GM21390 (cell line): ENCODE measurements at regions not wholly inside any gene's neighbourhood (a gene's known extent, or its start where the extent isn't known, plus 50 kb on each side); places are given as distances from the start of the nearest gene placed in this dataset.

Experiments
- ATAC-seq: cut with Tn5 transposase; IDR thresholded peaks from one replicate; pipeline ENCODE4 v1.9.1; 2021; ENCODE audit not compliant: unreplicated experiment

DNA sequence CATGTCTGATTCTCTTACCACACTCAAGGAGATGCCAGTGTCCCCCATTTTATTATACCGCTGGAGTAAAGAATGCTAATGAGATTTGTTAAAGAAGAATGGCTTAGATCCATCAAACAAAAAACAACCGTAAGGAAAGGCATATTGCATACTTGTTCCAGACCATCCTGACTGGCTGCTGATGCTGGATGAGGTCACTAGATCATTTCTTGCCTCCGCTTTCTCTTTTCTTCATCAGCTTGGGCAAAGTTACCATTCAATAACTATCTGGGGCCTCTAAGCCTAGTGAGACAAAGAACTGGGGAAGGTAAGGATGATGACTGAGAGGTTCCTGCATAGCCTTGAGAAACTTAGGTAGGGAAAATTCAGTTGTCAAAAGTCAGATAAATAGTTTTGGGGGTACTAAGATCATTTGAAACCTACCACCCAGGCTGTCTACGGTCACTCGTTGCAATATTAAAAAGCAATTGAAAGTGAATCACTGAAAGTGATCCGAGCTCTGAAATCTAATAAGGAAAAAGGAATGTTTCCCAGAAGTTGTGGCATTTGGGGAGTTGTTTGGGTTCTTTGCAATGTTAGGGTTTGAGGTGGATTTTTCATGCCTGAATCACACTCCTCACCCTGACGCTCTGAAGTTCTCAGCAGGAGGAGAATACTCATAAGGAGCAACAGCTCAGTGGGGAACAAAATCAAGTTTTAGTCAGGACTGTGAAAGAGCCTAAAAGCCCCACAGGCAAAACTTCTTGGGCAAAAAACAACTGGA is 176.8 kb downstream of the HHIPL2 start:
- ATAC-seq, result no peak

DNA sequence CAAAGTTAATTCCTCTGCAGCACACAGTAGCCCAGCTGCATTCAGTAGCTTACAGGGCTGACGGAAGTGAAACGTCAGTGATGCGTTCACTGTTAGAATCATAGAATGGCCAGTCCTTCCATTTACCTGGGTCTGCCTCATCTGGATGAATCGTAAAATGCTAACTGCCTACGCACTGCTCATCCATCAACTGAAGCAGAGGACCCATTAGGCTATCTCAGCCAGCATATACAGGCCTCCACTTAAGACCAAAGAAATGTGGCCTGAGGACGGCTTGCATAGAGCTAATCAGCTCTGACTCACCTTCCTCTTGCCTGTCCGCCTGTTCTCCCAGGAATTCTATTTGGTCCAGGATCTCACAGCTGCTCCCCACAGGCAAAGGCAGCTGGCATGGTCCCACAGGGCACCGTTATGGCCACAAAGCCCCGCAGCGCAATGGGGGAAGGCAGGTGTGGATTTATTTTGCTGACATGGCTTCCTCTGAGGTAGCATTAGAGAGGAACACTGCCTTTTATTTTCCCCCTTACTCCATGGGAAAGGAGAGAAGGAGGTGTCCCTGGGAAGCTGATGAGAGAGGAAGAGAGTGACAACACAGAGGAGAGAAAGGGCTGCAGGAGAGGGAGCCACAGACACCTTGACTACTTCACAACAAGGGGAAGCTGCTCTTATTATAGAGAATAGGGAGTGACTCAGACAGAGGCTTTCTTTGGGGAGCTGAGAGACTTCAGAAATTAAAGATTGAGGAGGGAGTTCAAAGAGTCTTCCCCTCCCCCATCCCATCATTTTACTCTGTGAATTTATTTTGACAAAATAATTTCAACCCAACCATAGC is 177.6 kb downstream of the HHIPL2 start:
- no peak for ATAC-seq

GRCh38 chr1:222369148-222369547 is 178.8 kb downstream of the HHIPL2 start:
- ATAC-seq, result no peak

DNA sequence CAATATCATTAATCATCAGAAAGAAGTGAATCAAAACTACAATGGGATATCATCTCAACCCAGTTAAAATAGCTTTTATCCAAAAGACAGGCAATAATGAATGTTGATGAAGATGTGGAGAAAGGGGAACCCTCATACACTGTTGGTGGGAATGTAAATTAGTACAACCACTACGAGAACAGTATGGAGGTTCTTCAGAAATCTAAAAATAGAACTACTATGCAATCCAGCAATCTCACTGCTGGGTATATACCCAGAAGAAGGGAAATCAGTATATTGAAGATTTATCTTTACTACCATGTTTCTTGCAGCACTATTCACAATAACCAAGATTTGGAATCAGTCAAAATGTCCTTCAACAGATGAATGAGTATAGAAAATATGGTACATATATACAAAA is 189.8 kb downstream of the HHIPL2 start:
- ATAC-seq, result no peak

DNA sequence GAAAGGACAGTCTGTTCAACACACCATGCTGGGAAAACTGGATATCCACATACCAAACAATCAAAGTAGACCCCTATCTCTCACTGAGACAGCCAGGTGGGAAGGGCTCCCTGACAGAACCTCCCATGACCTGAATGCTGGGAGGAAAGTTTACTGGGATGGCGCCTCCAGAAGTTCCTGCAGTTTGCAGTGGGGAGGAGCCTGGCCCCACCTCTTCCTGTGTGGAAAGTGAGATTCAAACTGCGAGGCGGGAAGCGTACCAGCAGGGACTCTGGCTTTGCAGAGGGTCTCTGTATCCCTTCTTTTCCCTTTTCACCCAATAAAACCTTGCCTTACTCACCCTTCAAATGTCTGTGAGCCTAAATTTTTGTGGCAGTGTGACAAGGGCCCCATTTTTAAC is 190.7 kb downstream of the HHIPL2 start:
- no peak for ATAC-seq

DNA sequence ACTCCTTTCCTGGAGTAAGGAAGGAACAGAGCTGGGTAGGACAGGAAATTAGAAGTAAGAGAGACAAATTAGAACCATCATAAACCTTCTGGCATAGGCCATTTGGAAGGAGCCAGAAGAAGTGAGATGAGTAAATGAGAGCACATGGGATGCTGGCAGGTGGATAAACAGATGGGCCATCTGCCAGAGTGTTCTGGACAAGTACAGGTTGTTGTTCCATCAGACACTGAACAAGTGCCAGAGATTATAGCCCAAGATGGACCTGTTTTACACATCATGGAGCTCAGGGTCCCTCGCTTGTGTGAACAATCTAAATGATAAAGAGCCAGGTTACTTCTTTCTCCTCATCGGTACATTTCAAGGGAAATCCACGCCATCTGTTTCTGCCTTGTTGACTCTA is 200.3 kb downstream of the HHIPL2 start:
- no peak for ATAC-seq

DNA sequence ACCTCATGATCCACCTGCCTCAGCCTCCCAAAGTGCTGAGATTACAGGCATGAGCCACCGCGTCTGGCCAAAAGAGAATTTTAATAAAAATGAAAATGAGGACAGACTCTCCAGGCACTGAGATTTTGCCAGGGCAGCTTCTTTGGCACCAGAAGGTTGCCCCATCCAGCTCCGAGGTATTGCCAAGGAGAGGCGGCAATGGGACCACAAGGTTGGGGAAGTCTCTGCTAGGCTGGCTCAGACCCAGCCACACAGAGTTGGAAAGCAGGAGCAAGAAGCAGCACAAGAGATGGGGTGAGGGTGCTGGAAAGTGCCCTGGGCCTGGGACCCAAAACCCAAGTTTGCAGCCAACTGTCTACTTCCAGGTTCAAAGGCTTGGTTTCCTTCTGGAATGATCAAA is 200.9 kb downstream of the HHIPL2 start:
- no peak for ATAC-seq

GRCh38 chr1:222339376-222339947 is 208.4 kb downstream of the HHIPL2 start:
- ATAC-seq, result no peak

DNA sequence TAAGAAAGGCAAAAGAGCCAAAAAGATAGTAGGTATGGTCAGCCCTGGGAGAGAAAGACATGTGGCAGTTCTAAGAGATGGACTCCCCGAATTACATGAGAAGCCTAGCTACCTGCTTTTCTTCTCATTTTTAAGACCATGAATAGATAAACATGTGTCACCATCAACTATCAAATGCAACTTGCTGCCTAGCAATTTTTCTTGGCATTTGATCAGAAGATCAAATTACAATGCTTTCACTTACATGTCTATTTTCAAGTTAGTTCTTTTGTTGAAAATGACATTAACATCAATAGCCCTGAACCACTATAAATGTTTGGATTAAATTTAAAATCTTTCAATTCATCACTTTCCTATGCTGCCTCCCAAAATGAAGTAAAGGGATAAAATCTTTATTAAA is 212.3 kb downstream of the HHIPL2 start:
- ATAC-seq, result no peak

DNA sequence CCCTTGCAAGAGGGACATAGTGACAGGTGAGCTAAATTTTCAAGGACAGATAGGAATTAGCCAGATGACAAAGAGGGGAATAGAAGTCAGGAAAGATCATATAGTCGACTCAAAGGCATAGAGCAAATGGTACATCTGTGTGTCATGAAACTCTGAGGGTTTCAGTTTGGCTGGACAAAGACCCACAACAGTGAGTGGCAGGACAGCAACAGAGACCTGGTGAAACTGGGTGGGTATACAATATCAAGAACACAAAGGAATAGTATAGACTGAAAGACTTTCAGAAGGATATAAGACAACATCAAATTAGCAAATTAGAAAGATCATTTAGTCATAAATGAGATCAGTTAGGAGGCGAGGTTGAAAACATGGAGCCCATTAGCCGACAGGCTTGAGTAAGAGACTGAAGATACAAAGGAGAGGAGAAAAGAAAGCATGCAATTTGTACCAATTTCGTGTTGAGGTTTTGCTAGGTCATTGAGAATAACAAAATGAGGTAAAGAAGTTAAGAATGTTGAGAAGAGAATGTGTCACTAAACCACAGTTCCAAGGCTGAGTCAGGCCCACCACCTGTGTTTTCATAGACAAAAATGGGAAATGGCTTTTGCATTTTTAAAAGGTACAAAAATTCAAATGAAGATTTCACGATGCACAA is 213.8 kb downstream of the HHIPL2 start:
- no peak for ATAC-seq

DNA sequence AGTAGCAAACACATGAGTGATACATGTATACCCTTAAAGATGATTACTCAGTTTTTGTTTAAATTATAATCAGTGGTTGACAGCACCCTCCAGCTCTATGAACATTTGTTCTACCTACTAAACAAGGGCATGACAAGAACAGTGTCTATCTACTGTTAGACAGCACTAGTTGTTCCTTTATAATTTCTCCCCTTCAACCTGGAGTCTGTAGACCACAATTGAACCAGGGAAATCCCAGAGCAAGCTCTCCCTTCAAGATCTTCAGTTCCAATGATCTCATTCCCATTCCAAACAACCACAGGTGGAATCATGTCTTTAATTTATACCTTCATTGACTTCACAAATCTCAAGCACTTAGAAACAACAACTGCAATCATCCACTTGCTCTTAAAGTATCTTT is 216.1 kb downstream of the HHIPL2 start:
- ATAC-seq, result no peak

GRCh38 chr1:222331340-222331739 is 216.6 kb downstream of the HHIPL2 start:
- ATAC-seq, result no peak

DNA sequence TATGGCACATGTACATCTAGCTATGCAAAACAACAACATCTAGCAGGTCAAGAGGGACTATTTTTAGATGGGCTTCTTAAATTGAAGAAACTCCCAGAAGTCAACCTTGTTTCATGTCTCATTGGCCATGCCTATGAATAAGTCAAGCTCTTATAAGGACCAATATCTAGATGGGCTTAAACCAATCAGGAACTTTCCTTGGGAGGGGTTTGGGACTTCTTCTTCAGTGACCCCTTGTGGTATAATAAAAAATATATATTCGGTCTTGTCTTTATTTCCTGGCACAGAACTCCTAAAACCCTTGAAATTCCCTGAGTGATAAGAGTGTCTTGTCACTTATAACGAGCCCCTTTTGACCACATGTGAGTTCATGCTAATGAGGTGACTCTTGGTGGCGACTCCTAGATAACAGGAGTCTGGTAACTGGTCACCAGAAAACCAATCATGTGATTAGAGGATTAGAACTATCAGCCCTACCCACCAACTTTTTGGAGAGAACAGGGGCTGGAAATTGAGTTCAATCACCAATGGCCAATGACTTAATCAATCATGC is 218.3 kb downstream of the HHIPL2 start:
- ATAC-seq, result no peak

DNA sequence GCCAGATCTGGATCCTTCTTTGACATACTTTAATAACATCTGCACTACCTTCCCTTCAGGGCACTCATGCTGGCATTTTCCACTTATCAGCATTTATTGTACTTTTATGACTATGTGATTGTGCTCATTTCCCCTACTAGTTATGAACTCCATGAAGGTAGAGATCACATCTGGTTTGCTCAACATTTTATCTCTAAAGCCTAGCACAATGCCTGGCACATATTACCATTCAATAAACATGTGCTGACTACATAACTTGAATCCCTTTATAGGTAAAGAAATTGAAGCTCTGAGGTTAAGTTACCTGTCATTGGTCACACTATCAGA is 221.2 kb downstream of the HHIPL2 start:
- ATAC-seq, result no peak

- no peak for ATAC-seq
These were observed 221.7 kb downstream of the HHIPL2 start for GRCh38 chr1:222326006-222326709.

- no peak for ATAC-seq
These were observed 222.4 kb downstream of the HHIPL2 start for GRCh38 chr1:222325506-222325905.

DNA sequence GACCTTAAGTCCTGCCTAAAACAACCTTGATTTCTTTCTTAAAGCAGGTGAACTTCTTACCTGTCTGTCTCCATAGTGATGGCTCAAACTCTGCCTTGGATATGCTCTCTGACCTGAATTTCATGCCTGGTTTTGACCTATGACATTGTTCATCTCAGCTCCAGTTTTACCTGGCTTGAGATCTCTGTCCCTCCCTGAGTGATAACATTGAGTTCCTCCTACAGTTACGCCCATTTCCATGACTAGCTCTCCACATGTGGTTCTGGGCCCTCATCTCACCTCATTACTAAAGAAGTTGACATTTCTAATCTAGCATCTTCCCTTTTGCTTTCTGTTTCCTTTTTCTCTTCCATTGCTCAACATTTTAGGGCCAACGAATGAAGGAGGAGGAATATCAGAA is 233.1 kb downstream of the HHIPL2 start:
- no peak for ATAC-seq

DNA sequence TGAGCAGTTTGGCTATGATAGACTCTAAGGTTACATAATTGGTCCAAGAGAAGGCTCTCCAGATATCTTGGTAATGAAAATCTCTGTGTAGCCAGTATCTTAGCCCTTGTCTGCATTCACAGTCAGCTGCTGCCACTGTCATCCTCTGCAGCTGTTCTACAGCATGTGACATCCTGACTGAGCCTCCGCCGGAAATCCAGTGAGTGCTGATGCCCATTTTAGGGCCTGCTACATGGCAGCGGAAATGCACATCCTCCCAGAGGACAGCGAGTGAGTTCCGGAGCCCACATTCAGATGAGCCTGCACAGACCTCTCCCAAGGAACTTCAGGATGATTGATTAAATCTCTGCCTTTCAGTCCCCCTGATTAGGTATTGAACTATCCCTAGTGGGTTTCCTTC is 237.1 kb downstream of the HHIPL2 start:
- no peak for ATAC-seq

DNA sequence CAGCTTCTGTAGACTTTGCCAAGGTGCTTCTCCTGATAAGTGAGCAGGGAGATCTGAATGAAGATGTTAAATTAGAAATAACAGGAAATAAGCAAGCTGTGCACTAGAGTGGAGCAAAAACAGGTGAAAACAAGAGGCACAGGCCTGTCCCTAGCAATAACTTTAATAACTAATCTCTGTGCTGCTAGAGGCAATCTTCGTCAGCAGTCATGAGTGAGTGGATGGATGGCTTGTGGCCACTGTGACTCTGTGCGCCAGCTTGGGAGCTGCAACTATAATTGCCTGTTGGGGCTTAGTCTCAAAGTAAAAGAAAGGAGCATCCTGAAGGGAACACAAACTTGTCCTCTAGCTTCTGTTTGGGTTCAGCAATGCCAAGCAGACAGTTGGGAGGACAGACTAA is 240.3 kb downstream of the HHIPL2 start:
- ATAC-seq, result no peak

- ATAC-seq, result no peak
These were observed 241.4 kb downstream of the HHIPL2 start for GRCh38 chr1:222306512-222306911.

DNA sequence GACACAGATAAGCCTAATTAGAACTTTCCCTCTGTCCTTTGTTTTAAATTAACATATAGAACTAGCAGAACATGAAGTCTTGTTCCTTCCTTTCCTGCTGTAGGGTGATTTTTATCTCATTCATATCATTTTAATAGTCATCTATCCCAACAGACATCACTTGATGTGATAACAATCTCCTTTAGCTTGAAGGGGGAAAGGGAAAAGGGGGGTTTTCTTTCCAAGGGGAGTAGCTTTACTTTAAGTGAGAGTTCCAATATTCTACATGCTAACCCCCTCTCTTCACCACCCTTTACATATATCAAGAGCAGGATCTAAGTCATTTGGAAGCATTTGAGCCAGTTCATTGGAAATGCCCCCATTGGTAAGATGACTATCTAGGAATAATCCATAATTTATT is 241.9 kb downstream of the HHIPL2 start:
- ATAC-seq, result no peak
